Panc1 (cell line): ENCODE measurements at regions not wholly inside any gene's neighbourhood (a gene's known extent, or its start where the extent isn't known, plus 50 kb on each side); places are given as distances from the start of the nearest gene placed in this dataset.

Source experiments
- ATAC-seq: fragments of 200-7000 bp; cut with Tn5 transposase; 2 replicates; pipeline ENCODE4 v1.9.1; 2020; ENCODE audit warnings: mild to moderate bottlenecking, moderate library complexity
- BruUV-seq: library from RNA; stranded (reverse); fragments of 400-500 nt; replicated peaks from 2 replicates; lab custom pipeline; 2021; lab: Mats Ljungman, UMichigan
- CTCF ChIA-PET: fragments of 300-600 bp; sonication (Branson Sonifier 250); formaldehyde crosslinking; loops from one replicate; lab custom pipeline; 2022; ENCODE audit warnings: antibody characterized with exemption; lab: Charles Lee
- POLR2A ChIA-PET: fragments of 300-600 bp; sonication (Branson Sonifier 250); formaldehyde crosslinking; loops from one replicate; lab custom pipeline; 2022; ENCODE audit warnings: antibody characterized with exemption; lab: Charles Lee
- DNase-seq: peaks from one replicate; pipeline ENCODE4 v3.0.0-alpha.2; 2010; ENCODE audit warnings: low read depth, low spot score
- H3K27ac ChIP-seq: 2 replicates; pipeline ENCODE4 v1.5.1; 2011; ENCODE audit warnings: mild to moderate bottlenecking, low read length, inconsistent platforms
- H3K27me3 ChIP-seq: fragments of 200-500 bp; sonication (Bioruptor generic); 2 replicates; pipeline ENCODE4 v1.6.0; 2014; ENCODE audit warnings: low read length, inconsistent platforms; ENCODE audit not compliant: control insufficient read depth, insufficient read depth
- H3K36me3 ChIP-seq: fragments of 200-500 bp; sonication (Bioruptor generic); 2 replicates; pipeline ENCODE4 v1.5.1; 2014; ENCODE audit warnings: inconsistent platforms, mild to moderate bottlenecking, low read length, moderate library complexity; ENCODE audit not compliant: control insufficient read depth, insufficient read depth
- H3K4me1 ChIP-seq: 2 replicates; pipeline ENCODE4 v1.5.1; 2011; ENCODE audit warnings: inconsistent platforms, mild to moderate bottlenecking, low read length, moderate library complexity; ENCODE audit not compliant: control insufficient read depth, insufficient read depth
- H3K4me3 ChIP-seq, 2 experiments: 2 replicates each; pipeline ENCODE4 v1.5.1; 2011 to 2012; ENCODE audit warnings: low read depth in 2 of 2, low read length in 2 of 2, mild to moderate bottlenecking in 2 of 2, inconsistent platforms in 1 of 2, moderate library complexity in 1 of 2
- H3K9me3 ChIP-seq: fragments of 200-500 bp; sonication (Bioruptor generic); 2 replicates; pipeline ENCODE4 v1.5.1; 2014; ENCODE audit warnings: low read depth, mild to moderate bottlenecking, inconsistent platforms, low read length, moderate library complexity; ENCODE audit not compliant: control insufficient read depth, insufficient read depth
- POLR2AphosphoS5 ChIP-seq: IDR thresholded peaks from 2 replicates; pipeline ENCODE4 v1.6.1; 2012; ENCODE audit warnings: mild to moderate bottlenecking, low read depth, low read length, moderate library complexity
- SIN3A ChIP-seq: IDR thresholded peaks from 2 replicates; pipeline ENCODE4 v1.6.1; 2012; ENCODE audit warnings: low read depth, mild to moderate bottlenecking, low read length, moderate library complexity, borderline replicate concordance; ENCODE audit not compliant: insufficient read depth
- TCF7L2 ChIP-seq: IDR thresholded peaks from 2 replicates; pipeline ENCODE4 v1.6.1; 2011; ENCODE audit warnings: mild to moderate bottlenecking, low read depth, low read length, inconsistent platforms
- in situ Hi-C: cut with HindIII; loops from 2 replicates; pipeline ENCODE4 v1.10.0; 2016; ENCODE audit warnings: low sequenced_read_pairs, low pct_unique_long_range_greater_than_20kb
- intact Hi-C: fragments of 100-400 bp; cut with micrococcal nuclease; formaldehyde crosslinking; loops from one replicate; pipeline ENCODE4 v1.10.0; 2022; ENCODE audit not compliant: unreplicated experiment
- TF ChIP-seq, protein P1 (sequence below), 2 experiments: IDR thresholded peaks; 2 replicates each; pipeline ENCODE4 v1.6.1; 2011 to 2012; ENCODE audit warnings: low read depth in 2 of 2, control low read depth in 1 of 2, low read length in 1 of 2, mild to moderate bottlenecking in 1 of 2, moderate library complexity in 1 of 2; ENCODE audit not compliant: insufficient read depth in 1 of 2
- TF ChIP-seq, protein P2 (sequence below): fragments of 450-650 bp; IDR thresholded peaks from 2 replicates; pipeline ENCODE4 v1.5.1; 2017; ENCODE audit warnings: mild to moderate bottlenecking

DNA sequence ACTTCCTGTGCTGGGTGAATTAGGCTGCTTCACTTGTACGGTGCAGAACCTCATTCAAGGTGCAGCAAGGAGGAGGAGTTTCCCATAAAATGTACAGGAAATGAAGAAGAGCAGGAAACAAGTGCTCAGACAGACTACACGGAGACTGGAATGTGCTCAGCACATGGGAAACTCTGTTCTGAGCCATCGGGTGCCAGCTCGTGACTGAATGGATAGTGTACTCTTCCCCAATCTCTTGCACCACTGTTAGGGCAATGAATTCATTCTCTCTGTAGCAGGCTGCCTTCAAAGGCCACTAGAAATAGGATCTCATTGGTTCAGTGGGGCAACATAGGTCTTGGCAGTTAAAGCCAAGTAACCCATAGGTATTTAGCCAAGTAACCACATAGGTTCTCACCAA is 200.0 kb upstream of the LDB2 start:
- no TSS peak for BruUV-seq
- intact Hi-C loops = no loop called here
- no peak for ATAC-seq

DNA sequence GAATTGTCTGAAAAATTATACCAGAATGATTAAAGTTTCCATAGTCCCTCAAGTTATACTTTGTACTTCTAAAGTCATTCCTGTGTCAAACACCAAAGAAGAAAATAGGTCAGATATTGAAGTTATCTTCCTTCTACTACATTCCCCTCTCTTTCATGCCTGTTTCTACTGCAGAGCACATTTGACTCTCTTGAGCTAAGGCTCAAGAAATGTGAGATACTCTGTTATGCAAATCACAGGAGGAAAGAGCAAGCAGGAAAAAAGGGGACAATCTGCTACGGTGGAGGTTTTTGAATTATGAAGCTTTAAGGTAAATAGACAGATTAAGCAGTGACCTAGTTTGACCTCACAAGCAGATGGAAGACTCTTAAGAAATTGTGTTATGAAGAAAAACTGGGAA is 198.9 kb upstream of the LDB2 start:
- Histone ChIP-seq H3K27ac (no peak overlapping the region), H3K9me3 (no peaks in the 10 kb centered on the region), H3K27me3 (no peaks in the 10 kb centered on the region), H3K4me1 (no peaks in the 10 kb centered on the region), H3K4me3 (no peak overlapping the region), H3K36me3 (no peaks in the 10 kb centered on the region)
- TF ChIP-seq, protein P1, sequence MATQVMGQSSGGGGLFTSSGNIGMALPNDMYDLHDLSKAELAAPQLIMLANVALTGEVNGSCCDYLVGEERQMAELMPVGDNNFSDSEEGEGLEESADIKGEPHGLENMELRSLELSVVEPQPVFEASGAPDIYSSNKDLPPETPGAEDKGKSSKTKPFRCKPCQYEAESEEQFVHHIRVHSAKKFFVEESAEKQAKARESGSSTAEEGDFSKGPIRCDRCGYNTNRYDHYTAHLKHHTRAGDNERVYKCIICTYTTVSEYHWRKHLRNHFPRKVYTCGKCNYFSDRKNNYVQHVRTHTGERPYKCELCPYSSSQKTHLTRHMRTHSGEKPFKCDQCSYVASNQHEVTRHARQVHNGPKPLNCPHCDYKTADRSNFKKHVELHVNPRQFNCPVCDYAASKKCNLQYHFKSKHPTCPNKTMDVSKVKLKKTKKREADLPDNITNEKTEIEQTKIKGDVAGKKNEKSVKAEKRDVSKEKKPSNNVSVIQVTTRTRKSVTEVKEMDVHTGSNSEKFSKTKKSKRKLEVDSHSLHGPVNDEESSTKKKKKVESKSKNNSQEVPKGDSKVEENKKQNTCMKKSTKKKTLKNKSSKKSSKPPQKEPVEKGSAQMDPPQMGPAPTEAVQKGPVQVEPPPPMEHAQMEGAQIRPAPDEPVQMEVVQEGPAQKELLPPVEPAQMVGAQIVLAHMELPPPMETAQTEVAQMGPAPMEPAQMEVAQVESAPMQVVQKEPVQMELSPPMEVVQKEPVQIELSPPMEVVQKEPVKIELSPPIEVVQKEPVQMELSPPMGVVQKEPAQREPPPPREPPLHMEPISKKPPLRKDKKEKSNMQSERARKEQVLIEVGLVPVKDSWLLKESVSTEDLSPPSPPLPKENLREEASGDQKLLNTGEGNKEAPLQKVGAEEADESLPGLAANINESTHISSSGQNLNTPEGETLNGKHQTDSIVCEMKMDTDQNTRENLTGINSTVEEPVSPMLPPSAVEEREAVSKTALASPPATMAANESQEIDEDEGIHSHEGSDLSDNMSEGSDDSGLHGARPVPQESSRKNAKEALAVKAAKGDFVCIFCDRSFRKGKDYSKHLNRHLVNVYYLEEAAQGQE (IDR thresholded peaks at IDR 0.05; ENCODE audit: insufficient read depth in 1 of 2, low read depth in 2 of 2, low read length in 1 of 2) = no peak
- TF ChIP-seq SIN3A = no peak
- TF ChIP-seq POLR2AphosphoS5 = no peak
- no peak for TF ChIP-seq TCF7L2
- TF ChIP-seq, protein P2, sequence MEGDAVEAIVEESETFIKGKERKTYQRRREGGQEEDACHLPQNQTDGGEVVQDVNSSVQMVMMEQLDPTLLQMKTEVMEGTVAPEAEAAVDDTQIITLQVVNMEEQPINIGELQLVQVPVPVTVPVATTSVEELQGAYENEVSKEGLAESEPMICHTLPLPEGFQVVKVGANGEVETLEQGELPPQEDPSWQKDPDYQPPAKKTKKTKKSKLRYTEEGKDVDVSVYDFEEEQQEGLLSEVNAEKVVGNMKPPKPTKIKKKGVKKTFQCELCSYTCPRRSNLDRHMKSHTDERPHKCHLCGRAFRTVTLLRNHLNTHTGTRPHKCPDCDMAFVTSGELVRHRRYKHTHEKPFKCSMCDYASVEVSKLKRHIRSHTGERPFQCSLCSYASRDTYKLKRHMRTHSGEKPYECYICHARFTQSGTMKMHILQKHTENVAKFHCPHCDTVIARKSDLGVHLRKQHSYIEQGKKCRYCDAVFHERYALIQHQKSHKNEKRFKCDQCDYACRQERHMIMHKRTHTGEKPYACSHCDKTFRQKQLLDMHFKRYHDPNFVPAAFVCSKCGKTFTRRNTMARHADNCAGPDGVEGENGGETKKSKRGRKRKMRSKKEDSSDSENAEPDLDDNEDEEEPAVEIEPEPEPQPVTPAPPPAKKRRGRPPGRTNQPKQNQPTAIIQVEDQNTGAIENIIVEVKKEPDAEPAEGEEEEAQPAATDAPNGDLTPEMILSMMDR = no peak
- in situ Hi-C loops = no loop called here
- no peak for DNase-seq
- intact Hi-C loops = no loop called here
- ChIA-PET CTCF (no interaction called here), POLR2A (no interaction called here)
- ATAC-seq = no peak
- BruUV-seq = no TSS peak

More for the DNA sequence above, 200.0 kb upstream of the LDB2 start:
- ChIA-PET POLR2A (no interaction called here), CTCF (no interaction called here)
- Histone ChIP-seq H3K9me3 (no peaks in the 10 kb centered on the region), H3K27ac (no peak overlapping the region), H3K4me3 (no peak overlapping the region), H3K36me3 (no peaks in the 10 kb centered on the region), H3K4me1 (no peaks in the 10 kb centered on the region), H3K27me3 (no peaks in the 10 kb centered on the region)
- in situ Hi-C loops = no loop called here
- TF ChIP-seq TCF7L2 (no peak), SIN3A (no peak), POLR2AphosphoS5 (no peak)
- TF ChIP-seq, protein P2 = no peak
- TF ChIP-seq, protein P1 (IDR thresholded peaks at IDR 0.05; ENCODE audit: insufficient read depth in 1 of 2, low read depth in 2 of 2, low read length in 1 of 2) = no peak
- no peak for DNase-seq
